Effector memory CD8-positive, alpha-beta T cell (primary cell): ENCODE measurements at regions not wholly inside any gene's neighbourhood (a gene's known extent, or its start where the extent isn't known, plus 50 kb on each side); places are given as distances from the start of the nearest gene placed in this dataset.

Source experiments
- ATAC-seq: fragments of 150-1000 bp; cut with Tn5 transposase; replicated peaks from 2 replicates; pipeline ENCODE4 v1.10.0; 2021; ENCODE audit warnings: mild to moderate bottlenecking, moderate library complexity
- DNase-seq, 3 experiments: peaks; one replicate each; pipeline ENCODE4 v3.0.0; 2021
- H3K27ac Mint-ChIP-seq, 2 donors: one replicate each; pipeline ENCODE4 v1.8.0; 2022; ENCODE audit warnings: mild to moderate bottlenecking in 2 of 2, mixed read lengths in 2 of 2, moderate library complexity in 2 of 2
- H3K27me3 Mint-ChIP-seq, 2 donors: one replicate each; pipeline ENCODE4 v1.8.0; 2022; ENCODE audit warnings: mixed read lengths in 2 of 2
- H3K36me3 Mint-ChIP-seq: one replicate; pipeline ENCODE4 v1.8.0; 2022; ENCODE audit warnings: mild to moderate bottlenecking, moderate library complexity, mixed read lengths; ENCODE audit not compliant: insufficient read depth
- H3K4me1 Mint-ChIP-seq, 2 donors: one replicate each; pipeline ENCODE4 v1.8.0; 2022; ENCODE audit warnings: low read depth in 2 of 2, mixed read lengths in 2 of 2
- H3K4me3 Mint-ChIP-seq, 2 donors: one replicate each; pipeline ENCODE4 v1.8.0; 2022; ENCODE audit warnings: mild to moderate bottlenecking in 2 of 2, mixed read lengths in 2 of 2, moderate library complexity in 2 of 2
- H3K9me3 Mint-ChIP-seq, 2 donors: one replicate each; pipeline ENCODE4 v1.8.0; 2022; ENCODE audit warnings: mixed read lengths in 2 of 2

DNA sequence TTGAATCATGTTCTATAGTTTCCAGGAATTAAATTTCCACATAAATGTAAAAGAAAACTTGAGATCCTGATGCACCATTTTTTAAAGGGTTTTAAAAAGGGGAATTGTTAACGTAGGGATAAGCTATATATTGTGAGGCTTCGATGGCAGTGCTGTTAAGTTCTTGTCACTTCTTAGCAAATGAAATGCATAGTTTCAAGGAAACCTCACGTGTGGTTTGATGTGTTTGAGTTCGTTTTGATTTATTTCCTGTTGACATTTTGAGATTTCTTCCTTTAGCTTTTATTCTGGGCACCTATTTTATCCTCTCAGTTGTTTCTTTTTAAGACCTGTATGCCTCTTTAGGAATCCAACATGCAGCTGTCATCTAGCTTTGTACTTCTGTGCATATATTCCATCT is 301.0 kb downstream of the DOCK8 start:
- Mint-ChIP-seq H3K36me3 (no peaks in the 10 kb centered on the region), H3K4me3 (peak overlapping the region; percentile 0 to 18), H3K27ac (peak overlapping the region; percentile 6 to 12), H3K4me1 (peaks cover 11 to 13% of the 10 kb centered on the region in 2 donors), H3K9me3 (peaks cover 0 to 6% of the 10 kb centered on the region in 2 donors), H3K27me3 (peaks cover 0 to 6% of the 10 kb centered on the region in 2 donors)
- DNase-seq (no peak), ATAC-seq (no peak)

DNA sequence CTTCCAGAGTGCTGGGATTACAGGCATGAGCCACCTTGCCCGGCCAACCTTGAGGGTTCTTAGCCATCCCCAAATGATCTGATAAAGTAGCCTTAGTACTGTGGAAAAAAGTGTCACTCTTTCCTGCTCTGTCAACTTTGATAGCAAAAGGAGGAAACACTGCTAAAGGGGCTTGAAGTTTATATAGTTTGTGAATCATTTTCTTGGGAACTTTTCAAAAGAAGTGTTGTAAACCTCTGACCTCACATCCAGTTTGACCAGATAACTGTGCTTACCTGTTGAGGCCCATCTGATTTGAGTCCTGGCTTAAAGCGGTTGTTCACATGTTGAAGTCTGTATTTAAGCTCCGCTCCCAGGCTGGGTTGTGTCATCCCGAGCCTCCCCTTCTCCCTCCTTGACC is 303.3 kb downstream of the DOCK8 start:
- Mint-ChIP-seq H3K36me3 (no peaks in the 10 kb centered on the region), H3K4me1 (peaks cover 11 to 13% of the 10 kb centered on the region in 2 donors), H3K27ac (no peak overlapping the region), H3K9me3 (peaks cover 0 to 6% of the 10 kb centered on the region in 2 donors), H3K27me3 (peaks cover 0 to 6% of the 10 kb centered on the region in 2 donors), H3K4me3 (no peak overlapping the region)
- no peak for ATAC-seq
- no peak for DNase-seq

GRCh38 chr9:518540-518939 is 303.9 kb downstream of the DOCK8 start:
- Mint-ChIP-seq H3K9me3 (peaks cover 0 to 6% of the 10 kb centered on the region in 2 donors), H3K4me1 (peaks cover 11 to 13% of the 10 kb centered on the region in 2 donors), H3K4me3 (no peak overlapping the region), H3K36me3 (no peaks in the 10 kb centered on the region), H3K27me3 (peaks cover 0 to 6% of the 10 kb centered on the region in 2 donors), H3K27ac (no peak overlapping the region)
- DNase-seq, result no peak
- no peak for ATAC-seq

DNA sequence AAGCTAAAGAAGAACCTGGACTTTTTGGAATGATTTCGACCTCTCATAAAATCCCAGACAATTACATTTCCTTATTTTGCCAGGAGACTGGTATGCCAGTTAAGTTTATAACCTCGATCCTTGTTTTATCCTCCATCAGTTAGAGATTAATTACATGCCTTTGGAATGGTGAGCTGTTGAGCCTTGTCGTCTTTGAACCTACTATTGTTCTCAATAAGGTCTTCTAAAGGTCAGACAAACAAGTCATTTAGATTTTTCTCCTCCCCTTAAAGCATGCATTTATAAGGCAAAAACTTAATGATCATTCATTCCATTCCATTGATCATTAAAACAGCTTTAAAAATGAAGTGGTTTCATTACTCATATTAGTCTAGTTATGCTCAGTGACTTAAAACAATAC is 304.9 kb downstream of the DOCK8 start:
- peaks cover 0 to under 1% of the 10 kb centered on the region in 2 donors for H3K9me3 Mint-ChIP-seq
- no peak overlapping the region for H3K4me3 Mint-ChIP-seq
- ATAC-seq (no peak), DNase-seq (no peak)
- H3K4me1 Mint-ChIP-seq, result peaks cover 9 to 11% of the 10 kb centered on the region in 2 donors
- no peaks in the 10 kb centered on the region for H3K36me3 Mint-ChIP-seq
- H3K27me3 Mint-ChIP-seq, result peaks cover 0 to 1% of the 10 kb centered on the region in 2 donors
- no peak overlapping the region for H3K27ac Mint-ChIP-seq

- H3K4me1 Mint-ChIP-seq, result peaks cover 9 to 11% of the 10 kb centered on the region in 2 donors
- ATAC-seq (no peak), DNase-seq (no peak)
- no peaks in the 10 kb centered on the region for H3K36me3 Mint-ChIP-seq
- H3K4me3 Mint-ChIP-seq, result no peak overlapping the region
- H3K27me3 Mint-ChIP-seq, result no peaks in the 10 kb centered on the region
- H3K27ac Mint-ChIP-seq, result no peak overlapping the region
- H3K9me3 Mint-ChIP-seq, result no peaks in the 10 kb centered on the region
These were observed 305.6 kb downstream of the DOCK8 start for GRCh38 chr9:520302-520701.

GRCh38 chr9:522190-522589 is 307.5 kb downstream of the DOCK8 start:
- Mint-ChIP-seq H3K36me3 (no peaks in the 10 kb centered on the region), H3K27ac (no peak overlapping the region), H3K4me3 (no peak overlapping the region)

GRCh38 chr9:522658-523057 is 308.0 kb downstream of the DOCK8 start:
- ATAC-seq (no peak), DNase-seq (no peak)
- no peaks in the 10 kb centered on the region for H3K9me3 Mint-ChIP-seq
- no peak overlapping the region for H3K4me3 Mint-ChIP-seq
- no peaks in the 10 kb centered on the region for H3K4me1 Mint-ChIP-seq
- no peaks in the 10 kb centered on the region for H3K27me3 Mint-ChIP-seq
- H3K27ac Mint-ChIP-seq, result no peak overlapping the region
- H3K36me3 Mint-ChIP-seq, result no peaks in the 10 kb centered on the region

More at GRCh38 chr9:522190-522589, 307.5 kb downstream of the DOCK8 start:
- Mint-ChIP-seq H3K27me3 (no peaks in the 10 kb centered on the region), H3K9me3 (no peaks in the 10 kb centered on the region), H3K4me1 (no peaks in the 10 kb centered on the region)
- ATAC-seq (no peak), DNase-seq (no peak)

GRCh38 chr9:523444-523843 is 308.8 kb downstream of the DOCK8 start:
- Mint-ChIP-seq H3K36me3 (no peaks in the 10 kb centered on the region), H3K27me3 (no peaks in the 10 kb centered on the region), H3K4me1 (no peaks in the 10 kb centered on the region), H3K27ac (no peak overlapping the region), H3K4me3 (no peak overlapping the region), H3K9me3 (no peaks in the 10 kb centered on the region)
- ATAC-seq (no peak), DNase-seq (no peak)

DNA sequence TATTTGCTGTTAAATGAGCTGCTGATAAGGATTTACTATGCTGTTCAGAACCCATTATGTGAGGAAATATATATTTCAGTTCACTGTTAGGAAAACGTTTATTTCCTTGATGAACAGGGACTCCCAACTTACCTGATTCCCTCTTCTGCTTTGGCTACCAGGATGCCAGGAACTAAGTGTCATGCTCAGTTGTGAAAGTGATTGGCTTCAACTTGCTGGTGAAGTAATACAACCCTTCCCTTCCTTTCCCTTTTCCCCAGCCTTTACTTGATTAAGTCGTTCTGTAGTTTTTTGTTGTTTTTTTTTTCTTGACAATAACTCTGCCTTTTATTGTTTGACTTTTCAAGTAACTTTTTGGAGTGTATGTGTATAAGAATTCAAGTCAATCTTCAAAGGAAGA is 309.3 kb downstream of the DOCK8 start:
- H3K27ac Mint-ChIP-seq, result no peak overlapping the region
- H3K4me3 Mint-ChIP-seq, result no peak overlapping the region
- no peaks in the 10 kb centered on the region for H3K36me3 Mint-ChIP-seq
- H3K4me1 Mint-ChIP-seq, result no peaks in the 10 kb centered on the region
- ATAC-seq (no peak), DNase-seq (no peak)
- H3K9me3 Mint-ChIP-seq, result no peaks in the 10 kb centered on the region
- no peaks in the 10 kb centered on the region for H3K27me3 Mint-ChIP-seq

DNA sequence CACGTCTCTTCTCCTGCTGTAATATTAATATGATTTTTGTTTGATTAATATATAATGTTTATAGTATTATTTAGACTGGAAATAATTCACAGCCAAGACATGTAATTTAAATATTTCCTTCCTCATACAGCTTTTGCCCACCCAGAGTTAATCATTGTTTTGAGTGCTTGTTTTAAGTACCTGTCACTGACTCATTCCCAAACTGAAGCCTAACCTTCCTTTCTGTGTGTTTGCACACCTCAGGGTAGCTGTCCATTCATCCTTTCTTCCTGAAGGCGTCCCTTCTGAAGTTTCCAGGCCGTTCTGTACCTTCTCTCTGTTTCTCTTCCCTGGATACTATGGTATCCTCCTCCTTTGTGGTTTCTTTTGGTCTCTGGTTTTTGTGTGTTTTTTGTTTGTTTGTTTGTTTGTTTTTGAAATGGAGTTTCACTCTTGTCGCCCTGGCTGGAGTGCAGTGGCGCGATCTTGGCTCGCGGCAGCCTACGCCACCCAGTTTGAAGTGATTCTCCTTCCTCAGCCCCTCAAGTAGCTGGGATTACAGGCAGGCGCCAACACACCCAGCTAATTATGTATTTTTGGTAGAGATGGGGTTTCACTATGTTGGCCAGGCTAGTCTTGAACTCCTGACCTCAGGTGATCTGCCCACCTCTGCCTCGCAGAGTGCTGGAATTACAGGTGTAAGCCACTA is 312.4 kb downstream of the DOCK8 start:
- H3K27ac Mint-ChIP-seq, result no peak overlapping the region

DNA sequence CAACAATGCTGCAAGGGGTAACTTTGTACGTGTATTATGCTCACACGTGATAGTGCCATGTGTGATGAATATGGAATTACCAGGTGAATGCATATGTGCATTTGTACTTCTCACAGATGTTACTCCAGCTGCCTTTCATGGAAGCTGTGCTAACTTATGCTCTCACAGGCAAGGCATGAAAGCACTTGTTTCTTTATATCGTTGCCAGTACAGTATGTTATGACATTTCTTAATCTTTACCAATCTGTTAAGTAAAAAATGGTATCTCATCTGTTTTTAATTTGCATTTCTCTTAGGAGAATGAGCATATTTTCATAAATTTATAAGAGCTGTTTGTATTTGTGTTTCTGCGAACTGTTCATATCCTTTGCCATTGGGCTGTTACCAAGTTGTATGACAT is 311.8 kb upstream of the DMRT1 start:
- ATAC-seq (no peak), DNase-seq (no peak)
- Mint-ChIP-seq H3K4me3 (no peak overlapping the region), H3K9me3 (no peaks in the 10 kb centered on the region), H3K4me1 (no peaks in the 10 kb centered on the region), H3K36me3 (no peaks in the 10 kb centered on the region), H3K27me3 (peaks cover 27 to 29% of the 10 kb centered on the region in 2 donors), H3K27ac (no peak overlapping the region)

More for the DNA sequence above, 312.4 kb downstream of the DOCK8 start:
- Mint-ChIP-seq H3K27me3 (peaks cover 10 to 11% of the 10 kb centered on the region in 2 donors), H3K4me1 (no peaks in the 10 kb centered on the region), H3K36me3 (no peaks in the 10 kb centered on the region), H3K4me3 (no peak overlapping the region), H3K9me3 (no peaks in the 10 kb centered on the region)
- DNase-seq (no peak), ATAC-seq (no peak)

- no peak overlapping the region for H3K27ac Mint-ChIP-seq
- ATAC-seq, result no peak
These were observed 310.8 kb upstream of the DMRT1 start for GRCh38 chr9:530681-531080.

GRCh38 chr9:532707-533106 is 308.8 kb upstream of the DMRT1 start:
- Mint-ChIP-seq H3K36me3 (no peaks in the 10 kb centered on the region), H3K27me3 (peaks cover 27 to 43% of the 10 kb centered on the region in 2 donors), H3K4me3 (no peak overlapping the region), H3K4me1 (no peaks in the 10 kb centered on the region), H3K27ac (no peak overlapping the region), H3K9me3 (no peaks in the 10 kb centered on the region)
- DNase-seq (no peak), ATAC-seq (no peak)

More at GRCh38 chr9:530681-531080, 310.8 kb upstream of the DMRT1 start:
- no peak for DNase-seq
- peaks cover 27 to 39% of the 10 kb centered on the region in 2 donors for H3K27me3 Mint-ChIP-seq
- H3K4me1 Mint-ChIP-seq, result no peaks in the 10 kb centered on the region
- H3K9me3 Mint-ChIP-seq, result no peaks in the 10 kb centered on the region
- H3K36me3 Mint-ChIP-seq, result no peaks in the 10 kb centered on the region
- no peak overlapping the region for H3K4me3 Mint-ChIP-seq

- DNase-seq (no peak), ATAC-seq (no peak)
- Mint-ChIP-seq H3K36me3 (no peaks in the 10 kb centered on the region), H3K27ac (no peak overlapping the region), H3K27me3 (peaks cover 28 to 43% of the 10 kb centered on the region in 2 donors), H3K9me3 (no peaks in the 10 kb centered on the region), H3K4me1 (no peaks in the 10 kb centered on the region), H3K4me3 (no peak overlapping the region)
These were observed 306.6 kb upstream of the DMRT1 start for GRCh38 chr9:534886-535285.
